Immature natural killer cell (primary cell): ENCODE measurements at regions not wholly inside any gene's neighbourhood (a gene's known extent, or its start where the extent isn't known, plus 50 kb on each side); places are given as distances from the start of the nearest gene placed in this dataset.
A peak's percentile ranks its signal among the peaks of the same experiment; 100 is the strongest.

Experiments used
- DNase-seq, 3 donors: peaks; one replicate each; pipeline ENCODE4 v3.0.0; 2022; ENCODE audit warnings: mixed read lengths in 1 of 3
- H3K27ac Mint-ChIP-seq, 6 donors: one replicate each; pipeline ENCODE4 v1.8.0; 2020; ENCODE audit warnings: mixed read lengths in 6 of 6, mild to moderate bottlenecking in 5 of 6, inconsistent platforms in 4 of 6, moderate library complexity in 3 of 6
- H3K27me3 Mint-ChIP-seq, 3 donors: one replicate each; pipeline ENCODE4 v1.8.0; 2020 to 2021; ENCODE audit warnings: low read depth in 3 of 3, mild to moderate bottlenecking in 3 of 3, mixed read lengths in 3 of 3, moderate library complexity in 3 of 3, inconsistent platforms in 1 of 3
- H3K36me3 Mint-ChIP-seq, 3 donors: one replicate each; pipeline ENCODE4 v1.8.0; 2020; ENCODE audit warnings: mixed read lengths in 3 of 3, inconsistent platforms in 2 of 3, mild to moderate bottlenecking in 2 of 3
- H3K4me1 Mint-ChIP-seq, 2 donors: one replicate each; pipeline ENCODE4 v1.8.0; 2020; ENCODE audit warnings: inconsistent platforms in 2 of 2, mild to moderate bottlenecking in 2 of 2, mixed read lengths in 2 of 2, moderate library complexity in 1 of 2
- H3K4me3 Mint-ChIP-seq, 5 donors: one replicate each; pipeline ENCODE4 v1.8.0; 2020; ENCODE audit warnings: mild to moderate bottlenecking in 5 of 5, mixed read lengths in 5 of 5, inconsistent platforms in 3 of 5, moderate library complexity in 3 of 5
- H3K9me3 Mint-ChIP-seq, 6 donors: one replicate each; pipeline ENCODE4 v1.8.0; 2020; ENCODE audit warnings: mild to moderate bottlenecking in 6 of 6, mixed read lengths in 6 of 6, inconsistent platforms in 4 of 6, moderate library complexity in 3 of 6

DNA sequence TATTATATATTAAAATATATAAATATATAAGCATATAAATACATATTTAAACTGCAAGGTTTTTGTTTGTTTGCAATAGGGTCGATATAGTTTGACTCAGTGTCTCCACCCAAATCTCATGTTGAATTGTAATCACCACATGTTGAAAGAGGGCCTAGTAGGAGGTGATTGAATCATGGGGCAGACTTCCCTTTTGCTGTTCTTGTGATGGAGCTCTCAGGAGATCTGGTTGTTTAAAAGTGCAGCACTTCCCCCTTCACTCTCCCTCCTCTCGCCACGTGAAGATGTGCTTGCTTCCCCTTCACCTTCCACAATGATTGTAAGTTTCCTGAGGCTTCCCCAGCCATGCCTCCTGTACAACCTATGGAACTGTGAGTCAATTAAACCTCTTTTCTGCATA lies 2137.3 kb upstream of the CELF4 start:
- Mint-ChIP-seq H3K36me3 (peaks cover 0 to 3% (median 0%) of the 10 kb centered on the region in 3 donors), H3K9me3 (peaks cover 4 to 67% (median 7%) of the 10 kb centered on the region in 6 donors), H3K27ac (no peak overlapping the region), H3K4me1 (no peaks in the 10 kb centered on the region), H3K27me3 (no peaks in the 10 kb centered on the region), H3K4me3 (no peak overlapping the region)
- no peak for DNase-seq

DNA sequence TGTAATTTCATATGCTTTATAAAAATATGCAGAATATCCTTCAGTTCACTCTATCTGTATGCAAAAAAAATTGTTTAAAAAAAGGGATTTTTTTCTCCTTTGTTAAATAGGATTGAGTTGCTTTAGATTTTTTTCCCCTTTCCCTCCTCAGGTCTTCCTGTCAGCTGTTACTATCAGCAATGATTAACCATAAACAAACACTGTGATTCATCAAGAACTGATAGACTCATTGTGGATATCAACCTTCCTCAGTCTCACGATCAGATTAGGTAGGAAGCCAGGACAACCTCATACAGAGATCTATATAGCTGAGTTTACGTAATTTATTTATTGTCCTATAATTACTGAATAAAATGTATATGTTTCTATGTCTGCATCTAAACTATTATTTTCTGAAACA lies 2136.2 kb upstream of the CELF4 start:
- H3K4me1 Mint-ChIP-seq, result no peaks in the 10 kb centered on the region
- no peaks in the 10 kb centered on the region for H3K36me3 Mint-ChIP-seq
- no peak overlapping the region for H3K27ac Mint-ChIP-seq

DNA sequence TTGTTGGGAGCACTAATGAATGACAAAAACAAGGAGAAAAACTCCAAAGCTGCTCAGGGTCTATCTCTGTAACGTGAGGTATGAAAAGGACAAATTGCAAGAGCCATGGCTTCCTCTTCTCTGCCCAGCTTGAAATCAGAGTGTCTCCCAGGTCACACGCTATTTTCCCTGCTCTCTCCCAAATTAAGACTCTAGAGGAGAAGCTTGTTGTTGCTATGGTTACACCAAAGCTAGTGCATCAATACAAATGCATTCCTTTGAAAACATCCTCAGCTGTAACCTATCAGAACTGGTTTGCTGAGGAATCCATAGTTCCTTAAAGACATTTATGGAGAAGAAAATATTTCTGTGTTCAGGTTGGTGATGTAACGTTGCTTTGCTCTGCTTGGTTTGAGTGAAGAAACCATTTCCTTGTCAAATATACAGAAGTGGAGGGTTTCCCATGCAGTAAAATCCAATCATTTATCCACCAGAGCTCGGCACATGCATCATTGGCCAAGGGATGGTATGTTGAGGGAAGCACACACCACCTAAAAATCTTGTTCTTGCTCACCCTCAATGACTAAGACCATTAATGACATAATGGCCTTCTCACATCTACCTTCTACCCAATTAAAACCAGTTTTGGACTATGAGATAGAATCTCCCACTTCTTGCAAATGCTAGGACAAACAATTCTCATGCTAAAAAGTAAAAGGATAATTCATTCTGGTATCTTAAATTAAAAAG lies 2135.6 kb upstream of the CELF4 start:
- H3K36me3 Mint-ChIP-seq, result no peaks in the 10 kb centered on the region
- H3K27me3 Mint-ChIP-seq, result no peaks in the 10 kb centered on the region
- H3K4me1 Mint-ChIP-seq, result no peaks in the 10 kb centered on the region
- no peak overlapping the region for H3K4me3 Mint-ChIP-seq
- DNase-seq, result no peak
- no peak overlapping the region for H3K27ac Mint-ChIP-seq
- peaks cover 4 to 62% (median 7%) of the 10 kb centered on the region in 6 donors for H3K9me3 Mint-ChIP-seq

More for the DNA sequence above, 2136.2 kb upstream of the CELF4 start:
- Mint-ChIP-seq H3K4me3 (no peak overlapping the region), H3K27me3 (no peaks in the 10 kb centered on the region), H3K9me3 (peaks cover 4 to 60% (median 7%) of the 10 kb centered on the region in 6 donors)
- no peak for DNase-seq

DNA sequence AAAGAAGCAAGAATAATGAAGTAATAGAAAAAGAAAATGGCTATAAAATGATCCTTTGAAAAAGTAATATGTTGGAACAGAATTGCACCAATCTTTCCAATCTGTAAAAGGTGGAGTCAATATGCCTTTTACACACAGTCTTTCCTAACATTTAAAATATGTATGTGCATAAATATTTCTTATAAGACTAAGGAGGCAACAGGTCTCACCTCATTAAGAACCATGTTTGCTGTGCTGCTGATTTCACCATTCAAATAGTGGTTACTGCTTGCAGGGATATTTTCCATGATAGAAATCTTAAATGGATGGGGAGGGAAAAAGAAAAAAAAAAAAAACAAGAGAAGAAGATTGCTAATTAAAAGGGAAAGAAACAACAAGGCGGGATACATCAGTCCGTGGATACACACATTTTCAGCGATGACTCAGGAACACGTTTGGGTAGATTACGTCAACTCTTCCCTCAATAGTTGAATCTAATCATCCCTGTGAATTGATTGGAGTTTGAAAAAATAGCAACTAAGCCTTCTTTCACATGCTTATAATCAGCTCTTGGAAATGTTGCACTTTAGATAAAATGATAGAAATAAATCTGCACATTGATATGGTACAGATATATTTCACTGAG lies 2133.9 kb upstream of the CELF4 start:
- peak overlapping the region in 1 of 6 donors; percentile 13 for H3K27ac Mint-ChIP-seq
- no peaks in the 10 kb centered on the region for H3K36me3 Mint-ChIP-seq
- no peak for DNase-seq
- H3K4me3 Mint-ChIP-seq, result no peak overlapping the region
- no peaks in the 10 kb centered on the region for H3K27me3 Mint-ChIP-seq
- H3K9me3 Mint-ChIP-seq, result peaks cover 4 to 63% (median 9%) of the 10 kb centered on the region in 6 donors
- no peaks in the 10 kb centered on the region for H3K4me1 Mint-ChIP-seq

DNA sequence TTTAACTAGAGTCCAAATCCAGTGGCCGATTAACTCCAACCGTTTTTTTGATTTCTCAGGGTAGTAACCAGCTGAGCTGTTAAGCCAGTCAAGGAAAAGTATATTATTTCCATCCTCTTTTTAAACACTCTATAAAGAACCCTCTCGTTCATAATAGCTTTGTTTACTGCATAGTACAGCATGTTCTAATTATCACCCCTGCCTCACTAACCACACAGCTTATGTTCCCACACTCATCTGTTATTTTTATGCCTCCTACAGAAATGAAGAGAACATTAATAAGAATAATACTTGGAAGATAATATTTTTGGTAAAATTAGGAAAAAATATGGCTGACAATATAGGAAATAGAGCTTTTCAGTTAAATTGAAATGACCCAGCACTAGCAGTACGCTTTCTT lies 2132.8 kb upstream of the CELF4 start:
- no peak for DNase-seq
- Mint-ChIP-seq H3K36me3 (no peaks in the 10 kb centered on the region), H3K27ac (no peak overlapping the region), H3K9me3 (peaks cover 7 to 62% (median 9%) of the 10 kb centered on the region in 6 donors), H3K4me1 (no peaks in the 10 kb centered on the region), H3K27me3 (no peaks in the 10 kb centered on the region), H3K4me3 (no peak overlapping the region)

DNA sequence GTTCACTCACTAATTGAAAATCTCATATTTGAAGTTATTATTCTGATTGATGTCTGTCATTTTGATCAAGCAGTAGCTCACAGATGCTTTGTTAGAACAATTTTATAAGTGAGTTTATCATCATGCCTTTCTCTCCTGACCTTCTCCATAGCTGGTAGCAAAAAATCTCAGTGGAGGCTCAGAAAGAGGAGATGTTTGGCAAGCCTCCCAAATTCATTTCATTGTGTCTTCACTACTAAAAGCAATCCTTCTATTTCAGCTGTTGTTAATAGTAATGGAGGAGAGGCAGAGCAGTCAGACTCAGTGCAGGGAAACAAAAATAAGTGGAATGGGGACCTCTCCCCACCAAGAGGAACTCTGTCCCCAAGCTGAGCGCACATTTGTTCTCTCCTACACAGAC lies 2127.8 kb upstream of the CELF4 start:
- Mint-ChIP-seq H3K4me3 (no peak overlapping the region), H3K9me3 (peaks cover 2 to 42% (median 9%) of the 10 kb centered on the region in 6 donors), H3K4me1 (no peaks in the 10 kb centered on the region), H3K27ac (no peak overlapping the region), H3K27me3 (no peaks in the 10 kb centered on the region), H3K36me3 (no peaks in the 10 kb centered on the region)
- no peak for DNase-seq

DNA sequence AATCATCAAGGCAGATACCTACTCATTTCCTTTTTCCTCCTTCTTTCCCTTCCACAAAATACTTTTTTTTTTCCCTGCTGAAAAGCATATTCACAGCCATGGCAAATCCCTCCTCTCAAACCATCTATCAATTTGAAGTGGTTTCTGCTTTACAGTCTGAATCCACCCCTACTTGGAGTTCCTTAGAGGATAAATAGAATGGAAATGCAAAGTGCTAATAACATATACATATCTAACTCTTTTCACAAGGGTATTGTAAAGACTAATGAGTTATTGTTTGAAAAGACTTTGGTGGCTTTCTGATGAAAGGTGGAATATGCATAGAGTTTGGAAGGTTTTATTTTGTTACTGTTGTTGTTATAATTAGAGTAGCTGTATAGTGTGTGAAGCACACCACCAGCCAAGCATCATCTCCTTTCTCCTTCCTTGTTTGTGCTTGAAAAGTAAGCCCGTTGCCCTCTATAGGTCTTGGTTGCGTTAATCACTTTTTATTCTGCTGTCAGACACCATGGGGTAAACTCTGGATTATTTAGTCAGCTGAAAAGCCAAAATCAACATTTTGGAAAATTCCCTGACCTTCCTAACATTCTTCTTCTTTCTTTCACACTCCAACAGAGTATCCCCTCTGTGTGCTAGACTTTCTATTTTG lies 2126.9 kb upstream of the CELF4 start:
- no peak overlapping the region for H3K4me3 Mint-ChIP-seq
- peaks cover 2 to 37% (median 10%) of the 10 kb centered on the region in 6 donors for H3K9me3 Mint-ChIP-seq
- H3K36me3 Mint-ChIP-seq, result no peaks in the 10 kb centered on the region
- no peaks in the 10 kb centered on the region for H3K27me3 Mint-ChIP-seq
- H3K4me1 Mint-ChIP-seq, result no peaks in the 10 kb centered on the region
- no peak overlapping the region for H3K27ac Mint-ChIP-seq
- DNase-seq, result no peak

DNA sequence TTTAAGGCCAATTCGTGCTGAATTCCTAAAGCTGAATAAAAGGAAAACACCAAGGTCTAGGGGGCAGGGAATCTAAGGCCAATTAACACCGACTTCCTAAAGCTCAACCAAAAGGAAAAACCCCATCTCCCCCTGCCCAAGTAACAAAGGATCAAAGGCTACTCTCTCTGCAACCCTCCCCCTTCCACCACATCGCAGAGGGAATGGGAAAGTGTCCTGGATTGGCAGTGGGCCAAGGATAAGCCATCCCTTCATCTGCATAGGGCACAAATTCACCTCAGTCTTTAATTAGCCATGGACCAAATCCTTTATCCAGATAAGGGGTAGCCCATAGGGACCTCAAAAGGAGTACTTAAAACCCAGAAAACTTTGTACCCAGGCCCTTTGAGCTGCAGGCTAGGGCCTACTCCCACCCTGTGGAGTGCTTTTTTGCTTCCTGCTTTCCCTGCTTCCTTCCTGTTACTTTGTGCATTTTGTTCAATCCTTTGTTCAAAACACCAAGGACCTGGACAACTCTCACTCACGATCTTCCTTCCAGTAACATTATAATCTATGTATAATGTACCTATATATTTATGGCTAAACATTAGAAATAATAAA lies 2119.8 kb upstream of the CELF4 start:
- peaks cover 0 to 3% (median 0%) of the 10 kb centered on the region in 3 donors for H3K36me3 Mint-ChIP-seq
- H3K4me1 Mint-ChIP-seq, result no peaks in the 10 kb centered on the region
- DNase-seq, result no peak
- H3K4me3 Mint-ChIP-seq, result no peak overlapping the region
- no peaks in the 10 kb centered on the region for H3K27me3 Mint-ChIP-seq
- peaks cover 3 to 31% (median 10%) of the 10 kb centered on the region in 6 donors for H3K9me3 Mint-ChIP-seq
- no peak overlapping the region for H3K27ac Mint-ChIP-seq

DNA sequence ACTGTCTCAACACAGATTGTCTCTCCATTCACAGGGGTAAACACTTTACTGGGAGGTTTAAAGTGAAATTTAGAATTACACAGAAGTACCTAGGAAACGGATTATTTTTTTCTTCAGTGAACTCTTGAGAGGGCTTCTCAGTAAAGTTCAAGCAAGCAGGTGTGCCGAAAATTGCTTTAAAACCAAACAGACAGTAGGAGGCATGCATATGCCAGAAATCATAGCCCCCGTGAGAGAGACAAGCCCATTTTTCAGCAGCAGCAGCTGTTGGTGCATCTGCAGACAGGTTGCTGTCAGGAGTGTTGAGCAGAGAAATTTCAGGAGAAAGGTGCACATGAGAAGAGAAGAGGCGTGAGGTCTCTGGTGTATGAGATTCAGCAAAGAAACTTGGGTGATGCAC lies 2115.5 kb upstream of the CELF4 start:
- Mint-ChIP-seq H3K9me3 (peaks cover 7 to 46% (median 11%) of the 10 kb centered on the region in 6 donors), H3K4me3 (no peak overlapping the region), H3K27ac (no peak overlapping the region), H3K27me3 (peaks cover 0 to 2% (median 0%) of the 10 kb centered on the region in 3 donors), H3K36me3 (peaks cover 0 to 6% (median 3%) of the 10 kb centered on the region in 3 donors), H3K4me1 (no peaks in the 10 kb centered on the region)
- DNase-seq, result no peak

DNA sequence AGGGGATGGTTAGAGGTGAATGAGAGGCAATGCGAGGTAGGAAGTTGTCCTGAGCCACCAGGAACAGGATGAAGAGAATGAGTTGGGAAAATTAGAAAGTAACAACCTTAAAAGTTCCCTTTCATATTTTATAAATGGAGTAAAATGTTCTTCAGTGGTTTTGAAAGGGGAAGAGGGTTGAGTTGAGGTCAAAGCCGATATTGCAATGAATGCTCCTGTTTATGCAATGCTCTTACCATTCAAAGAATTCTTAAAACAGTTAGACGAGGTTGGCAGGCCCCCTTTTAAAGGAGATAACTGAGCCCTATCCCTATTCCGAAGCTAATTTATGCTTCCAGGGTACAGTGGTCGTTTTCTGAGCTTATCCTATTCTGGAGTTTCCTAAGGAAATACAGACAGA lies 2110.3 kb upstream of the CELF4 start:
- no peak overlapping the region for H3K4me3 Mint-ChIP-seq
- peaks cover 0 to 6% (median 0%) of the 10 kb centered on the region in 3 donors for H3K36me3 Mint-ChIP-seq
- DNase-seq, result no peak

DNA sequence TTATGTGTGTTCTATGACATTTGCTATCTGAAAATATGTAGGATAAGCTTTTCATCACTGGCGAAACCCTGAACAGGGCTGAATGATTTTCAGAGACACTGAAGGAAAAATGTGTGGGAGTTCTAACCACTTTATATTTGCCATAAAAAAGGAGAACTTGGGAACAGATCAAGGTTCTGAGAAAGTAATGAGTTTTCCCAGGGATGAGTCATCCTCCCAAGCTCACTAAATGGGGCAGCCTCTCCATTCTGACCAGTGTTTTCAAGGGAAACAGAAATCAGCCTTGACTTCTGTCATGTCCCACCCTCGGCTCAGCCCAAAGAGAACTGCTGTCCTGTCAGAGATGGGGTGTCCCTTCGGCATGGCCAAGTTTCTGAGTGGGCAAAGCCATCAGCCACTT lies 2109.8 kb upstream of the CELF4 start:
- peaks cover 2 to 26% (median 10%) of the 10 kb centered on the region in 6 donors for H3K9me3 Mint-ChIP-seq
- no peak overlapping the region for H3K4me3 Mint-ChIP-seq
- peaks cover 0 to 6% (median 0%) of the 10 kb centered on the region in 3 donors for H3K36me3 Mint-ChIP-seq
- H3K27me3 Mint-ChIP-seq, result peaks cover 0 to 2% (median 0%) of the 10 kb centered on the region in 3 donors
- H3K27ac Mint-ChIP-seq, result no peak overlapping the region
- DNase-seq, result no peak
- H3K4me1 Mint-ChIP-seq, result no peaks in the 10 kb centered on the region

More for the DNA sequence above, 2110.3 kb upstream of the CELF4 start:
- H3K27ac Mint-ChIP-seq, result no peak overlapping the region
- peaks cover 0 to 2% (median 0%) of the 10 kb centered on the region in 3 donors for H3K27me3 Mint-ChIP-seq
- H3K9me3 Mint-ChIP-seq, result peaks cover 2 to 30% (median 10%) of the 10 kb centered on the region in 6 donors
- H3K4me1 Mint-ChIP-seq, result no peaks in the 10 kb centered on the region

DNA sequence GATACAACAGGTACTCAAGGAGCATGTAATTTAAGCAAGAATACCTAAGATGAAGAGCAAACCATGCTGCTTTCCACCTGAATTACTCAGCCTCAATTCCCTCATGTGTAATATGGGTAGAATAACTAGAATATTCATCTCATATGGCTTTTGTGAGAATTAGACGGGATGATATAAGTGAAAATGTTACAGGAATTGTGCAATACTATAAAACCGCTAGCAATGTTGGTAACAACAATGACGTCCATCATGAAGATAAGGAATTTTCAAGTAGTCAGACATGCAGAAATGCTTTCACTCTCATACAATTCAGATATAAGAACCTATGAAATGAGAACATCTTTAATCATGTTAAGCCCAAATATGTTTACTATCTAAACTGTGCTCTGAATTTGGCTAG lies 2106.6 kb upstream of the CELF4 start:
- Mint-ChIP-seq H3K27ac (no peak overlapping the region), H3K4me1 (no peaks in the 10 kb centered on the region), H3K36me3 (no peaks in the 10 kb centered on the region), H3K27me3 (no peaks in the 10 kb centered on the region), H3K9me3 (peaks cover 3 to 25% (median 10%) of the 10 kb centered on the region in 6 donors), H3K4me3 (no peak overlapping the region)
- no peak for DNase-seq

DNA sequence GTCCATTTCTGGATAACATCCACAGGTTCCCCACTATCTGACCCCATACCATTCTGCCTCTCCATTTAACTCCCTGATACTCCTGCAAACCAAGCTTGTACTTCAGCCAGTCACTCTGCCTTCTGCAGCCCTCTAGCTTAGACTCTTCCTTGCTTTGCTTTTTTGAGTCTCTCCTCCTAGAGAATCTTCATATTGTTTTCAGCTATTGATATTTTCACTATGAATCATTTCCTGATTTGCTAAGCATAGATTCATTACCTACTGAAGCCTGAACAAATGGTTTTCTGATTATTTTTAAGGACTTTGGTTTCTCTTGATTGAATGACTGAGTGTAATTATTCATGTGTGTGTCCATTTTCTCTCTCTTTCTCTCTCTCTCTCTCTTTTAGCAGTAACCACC lies 2102.3 kb upstream of the CELF4 start:
- H3K9me3 Mint-ChIP-seq, result peaks cover 6 to 34% (median 12%) of the 10 kb centered on the region in 6 donors
- H3K27me3 Mint-ChIP-seq, result peaks cover 0 to 1% (median 0%) of the 10 kb centered on the region in 3 donors
- no peak for DNase-seq
- H3K4me3 Mint-ChIP-seq, result no peak overlapping the region
- H3K4me1 Mint-ChIP-seq, result no peaks in the 10 kb centered on the region
- H3K27ac Mint-ChIP-seq, result no peak overlapping the region
- no peaks in the 10 kb centered on the region for H3K36me3 Mint-ChIP-seq

DNA sequence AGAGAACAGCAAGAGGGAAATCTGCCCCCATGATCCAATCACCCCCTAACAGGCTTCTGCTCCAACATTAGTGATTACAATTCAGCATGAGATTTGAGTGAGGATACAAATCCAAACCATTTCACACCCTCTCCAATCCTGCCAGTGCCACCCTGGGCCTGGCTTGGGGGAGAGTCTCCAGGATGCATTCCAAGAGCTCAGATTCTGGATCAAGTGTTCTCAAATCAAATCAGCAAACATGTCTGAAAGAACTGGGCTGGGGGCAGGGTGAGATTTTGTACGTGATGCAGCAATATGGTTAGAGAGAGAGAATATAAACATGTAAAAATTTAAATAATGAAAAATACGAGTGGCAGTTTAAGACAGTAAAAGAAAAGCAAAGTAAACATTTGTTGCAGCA lies 2100.9 kb upstream of the CELF4 start:
- H3K9me3 Mint-ChIP-seq, result peaks cover 9 to 37% (median 13%) of the 10 kb centered on the region in 6 donors
- no peak overlapping the region for H3K27ac Mint-ChIP-seq
- DNase-seq, result no peak
- peaks cover 0 to 1% (median 0%) of the 10 kb centered on the region in 3 donors for H3K27me3 Mint-ChIP-seq
- H3K36me3 Mint-ChIP-seq, result no peaks in the 10 kb centered on the region
- H3K4me3 Mint-ChIP-seq, result no peak overlapping the region
- no peaks in the 10 kb centered on the region for H3K4me1 Mint-ChIP-seq
